Head of caudate nucleus (tissue), 42 donors: ENCODE measurements at regions not wholly inside any gene's neighbourhood (a gene's known extent, or its start where the extent isn't known, plus 50 kb on each side); places are given as distances from the start of the nearest gene placed in this dataset.

Source experiments
- DNase-seq, 42 donors: peaks; one replicate each; pipeline versions ENCODE4 v3.0.0 to v3.0.0-alpha.2; 2020 to 2021; ENCODE audit warnings: mixed read lengths in 7 of 42
- intact Hi-C: fragments of 100-400 bp; cut with DNase I; formaldehyde crosslinking; loops from one replicate; pipeline ENCODE4 v1.15.0; 2022

GRCh38 chr12:114263056-114263805 is 142.7 kb downstream of the TBX5 start:
- intact Hi-C loops: no loop called here
- peak in 2 of 42 donors; percentile 8 to 61 for DNase-seq

GRCh38 chr12:114257687-114258086 is 148.3 kb downstream of the TBX5 start:
- DNase-seq: no peak
- intact Hi-C loops: no loop called here

- intact Hi-C loops: no loop called here
- no peak for DNase-seq
Measured at GRCh38 chr12:114254998-114255397, 150.9 kb downstream of the TBX5 start.

- DNase-seq: no peak
- intact Hi-C loops: no loop called here
Measured at GRCh38 chr12:114253976-114254778, 151.8 kb downstream of the TBX5 start.

- no peak for DNase-seq
- intact Hi-C loops: no loop called here
Measured at GRCh38 chr12:114248527-114248926, 157.4 kb downstream of the TBX5 start.

GRCh38 chr12:114245555-114245954 is 160.4 kb downstream of the TBX5 start:
- no peak for DNase-seq
- intact Hi-C loops: no loop called here

GRCh38 chr12:114241973-114242434 is 163.9 kb downstream of the TBX5 start:
- intact Hi-C loops: no loop called here
- no peak for DNase-seq

GRCh38 chr12:114240288-114240687 is 165.7 kb downstream of the TBX5 start:
- intact Hi-C loops: no loop called here
- no peak for DNase-seq

GRCh38 chr12:114238808-114239207 is 167.1 kb downstream of the TBX5 start:
- DNase-seq: peak; percentile 11 to 86 (median 48)
- intact Hi-C loops: no loop called here

GRCh38 chr12:114237230-114237629 is 168.7 kb downstream of the TBX5 start:
- intact Hi-C loops: no loop called here
- no peak for DNase-seq

- DNase-seq: no peak
- intact Hi-C loops: no loop called here
Measured at GRCh38 chr12:114232187-114232586, 173.8 kb downstream of the TBX5 start.

GRCh38 chr12:114229150-114229549 is 176.8 kb downstream of the TBX5 start:
- no peak for DNase-seq
- intact Hi-C loops: no loop called here

- intact Hi-C loops: no loop called here
- no peak for DNase-seq
Measured at GRCh38 chr12:114226241-114226928, 179.6 kb downstream of the TBX5 start.

GRCh38 chr12:114221957-114222630 is 183.8 kb downstream of the TBX5 start:
- no peak for DNase-seq
- intact Hi-C loops: no loop called here

GRCh38 chr12:114221136-114221833 is 184.7 kb downstream of the TBX5 start:
- intact Hi-C loops: no loop called here
- DNase-seq: no peak

GRCh38 chr12:114220311-114220710 is 185.6 kb downstream of the TBX5 start:
- DNase-seq: no peak
- intact Hi-C loops: no loop called here

- intact Hi-C loops: no loop called here
Measured at GRCh38 chr12:114218136-114218535, 187.8 kb downstream of the TBX5 start.

GRCh38 chr12:114215746-114216145 is 190.2 kb downstream of the TBX5 start:
- intact Hi-C loops: no loop called here
- no peak for DNase-seq

More at GRCh38 chr12:114218136-114218535, 187.8 kb downstream of the TBX5 start:
- no peak for DNase-seq
